Peyer's patch (tissue), 4 donors: ENCODE measurements at regions not wholly inside any gene's neighbourhood (a gene's known extent, or its start where the extent isn't known, plus 50 kb on each side); places are given as distances from the start of the nearest gene placed in this dataset.

Source experiments
- DNase-seq, 3 donors: peaks; one replicate each; pipeline ENCODE4 v3.0.0-alpha.2; 2017 to 2019
- H3K27ac ChIP-seq, 4 donors: fragments of 200-600 bp; sonication (generic); one replicate each; pipeline ENCODE4 v1.5.1; 2016 to 2019
- H3K27me3 ChIP-seq, 2 donors: fragments of 200-600 bp; sonication (generic); one replicate each; pipeline ENCODE4 v1.5.1; 2019
- H3K36me3 ChIP-seq, 3 donors: fragments of 200-600 bp; sonication (generic); one replicate each; pipeline ENCODE4 v1.5.1; 2016 to 2019
- H3K4me1 ChIP-seq, 4 donors: fragments of 200-600 bp; sonication (generic); one replicate each; pipeline ENCODE4 v1.5.1; 2016 to 2019
- H3K4me3 ChIP-seq, 4 donors: fragments of 200-600 bp; sonication (generic); 1 replicate in 3 of 4; 2 replicates in 1 of 4; pipeline ENCODE4 v1.5.1; 2016 to 2019; ENCODE audit warnings: mild to moderate bottlenecking in 1 of 4
- H3K9me3 ChIP-seq, 4 donors: fragments of 200-600 bp; sonication (generic); one replicate each; pipeline ENCODE4 v1.5.1; 2016 to 2019; ENCODE audit warnings: mild to moderate bottlenecking in 1 of 4
- POLR2A ChIP-seq, 2 donors: fragments of 450-650 bp; IDR thresholded peaks; one replicate each; pipeline ENCODE4 v1.5.1; 2017; ENCODE audit warnings: antibody characterized with exemption in 2 of 2, mild to moderate bottlenecking in 2 of 2, moderate library complexity in 2 of 2
- TF ChIP-seq, protein P1 (sequence below), 6 experiments: fragments of 450-650 bp in 4 of 6; fragments of 200-600 bp in 2 of 6; sonication (generic) in 1 of 6; IDR thresholded peaks; one replicate each; pipeline ENCODE4 v1.5.1; 2017 to 2019; ENCODE audit warnings: antibody characterized with exemption in 6 of 6, mild to moderate bottlenecking in 3 of 6, moderate library complexity in 1 of 6

- Histone ChIP-seq H3K36me3 (no peaks in the 10 kb centered on the region), H3K27me3 (no peaks in the 10 kb centered on the region), H3K4me3 (no peak overlapping the region), H3K4me1 (no peaks in the 10 kb centered on the region), H3K27ac (no peak overlapping the region), H3K9me3 (no peaks in the 10 kb centered on the region)
- no peak for DNase-seq
- no peak for TF ChIP-seq POLR2A (IDR thresholded peaks at IDR 0.05)
- TF ChIP-seq, protein P1, sequence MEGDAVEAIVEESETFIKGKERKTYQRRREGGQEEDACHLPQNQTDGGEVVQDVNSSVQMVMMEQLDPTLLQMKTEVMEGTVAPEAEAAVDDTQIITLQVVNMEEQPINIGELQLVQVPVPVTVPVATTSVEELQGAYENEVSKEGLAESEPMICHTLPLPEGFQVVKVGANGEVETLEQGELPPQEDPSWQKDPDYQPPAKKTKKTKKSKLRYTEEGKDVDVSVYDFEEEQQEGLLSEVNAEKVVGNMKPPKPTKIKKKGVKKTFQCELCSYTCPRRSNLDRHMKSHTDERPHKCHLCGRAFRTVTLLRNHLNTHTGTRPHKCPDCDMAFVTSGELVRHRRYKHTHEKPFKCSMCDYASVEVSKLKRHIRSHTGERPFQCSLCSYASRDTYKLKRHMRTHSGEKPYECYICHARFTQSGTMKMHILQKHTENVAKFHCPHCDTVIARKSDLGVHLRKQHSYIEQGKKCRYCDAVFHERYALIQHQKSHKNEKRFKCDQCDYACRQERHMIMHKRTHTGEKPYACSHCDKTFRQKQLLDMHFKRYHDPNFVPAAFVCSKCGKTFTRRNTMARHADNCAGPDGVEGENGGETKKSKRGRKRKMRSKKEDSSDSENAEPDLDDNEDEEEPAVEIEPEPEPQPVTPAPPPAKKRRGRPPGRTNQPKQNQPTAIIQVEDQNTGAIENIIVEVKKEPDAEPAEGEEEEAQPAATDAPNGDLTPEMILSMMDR (IDR thresholded peaks at IDR 0.05), result no peak
Observed at GRCh38 chr2:842151-842803, 108.4 kb upstream of the SNTG2 start.

DNA sequence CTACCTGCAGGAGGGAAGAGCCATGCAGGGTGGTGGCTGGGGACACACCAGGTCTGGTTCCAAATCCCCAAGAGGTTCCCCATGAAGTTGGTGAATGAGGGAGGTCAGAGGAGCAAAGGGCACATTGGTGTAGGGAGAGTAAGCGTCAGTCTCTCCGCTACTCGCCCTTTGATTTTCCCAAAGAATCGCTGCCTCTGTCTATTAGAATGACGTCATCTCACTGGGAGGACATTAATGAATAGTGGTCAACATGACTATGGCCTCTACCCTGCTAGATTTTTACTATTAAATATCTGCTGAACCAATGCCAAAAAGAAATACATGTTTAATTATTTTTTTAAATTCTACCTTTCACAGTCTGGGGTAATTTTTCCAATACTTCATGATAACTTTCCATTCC is 109.6 kb upstream of the SNTG2 start:
- DNase-seq, result no peak
- Histone ChIP-seq H3K36me3 (no peaks in the 10 kb centered on the region), H3K4me3 (no peak overlapping the region), H3K27ac (no peak overlapping the region), H3K4me1 (no peaks in the 10 kb centered on the region), H3K27me3 (no peaks in the 10 kb centered on the region), H3K9me3 (no peaks in the 10 kb centered on the region)
- no peak for TF ChIP-seq POLR2A (IDR thresholded peaks at IDR 0.05)
- TF ChIP-seq, protein P1 (IDR thresholded peaks at IDR 0.05), result no peak

DNA sequence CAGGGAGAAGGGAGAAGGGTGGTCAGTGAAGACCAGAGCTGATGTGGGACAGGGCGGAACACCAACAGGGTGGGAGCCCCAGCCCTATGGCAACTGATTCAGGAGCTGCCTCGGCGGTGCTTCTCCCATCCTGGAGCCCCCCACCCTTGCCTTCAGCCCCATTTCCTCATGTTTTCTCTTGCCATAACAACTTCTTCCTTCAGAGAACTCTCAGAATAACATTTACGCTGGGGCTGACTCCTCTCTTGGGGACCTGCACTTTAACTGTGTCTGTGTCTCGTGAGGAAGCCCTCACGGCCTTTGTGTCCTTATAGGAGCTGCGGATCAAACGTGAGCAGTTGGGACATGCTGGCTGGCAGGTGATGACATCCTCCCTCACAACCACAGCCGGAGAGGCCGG is 116.4 kb upstream of the SNTG2 start:
- H3K27ac ChIP-seq, result no peak overlapping the region
- no peaks in the 10 kb centered on the region for H3K36me3 ChIP-seq
- H3K4me3 ChIP-seq, result no peak overlapping the region
- no peaks in the 10 kb centered on the region for H3K9me3 ChIP-seq
- H3K4me1 ChIP-seq, result no peaks in the 10 kb centered on the region
- no peaks in the 10 kb centered on the region for H3K27me3 ChIP-seq
- TF ChIP-seq, protein P1 (IDR thresholded peaks at IDR 0.05), result no peak
- no peak for TF ChIP-seq POLR2A (IDR thresholded peaks at IDR 0.05)
- DNase-seq, result no peak

GRCh38 chr2:833180-833579 is 117.5 kb upstream of the SNTG2 start:
- no peak for TF ChIP-seq POLR2A (IDR thresholded peaks at IDR 0.05)
- TF ChIP-seq, protein P1 (IDR thresholded peaks at IDR 0.05), result no peak

GRCh38 chr2:832635-833034 is 118.0 kb upstream of the SNTG2 start:
- no peak overlapping the region for H3K4me3 ChIP-seq
- no peaks in the 10 kb centered on the region for H3K36me3 ChIP-seq
- no peak for TF ChIP-seq POLR2A (IDR thresholded peaks at IDR 0.05)
- TF ChIP-seq, protein P1 (IDR thresholded peaks at IDR 0.05), result no peak
- DNase-seq, result no peak
- no peak overlapping the region for H3K27ac ChIP-seq
- H3K9me3 ChIP-seq, result no peaks in the 10 kb centered on the region
- H3K27me3 ChIP-seq, result no peaks in the 10 kb centered on the region
- no peaks in the 10 kb centered on the region for H3K4me1 ChIP-seq

More at GRCh38 chr2:833180-833579, 117.5 kb upstream of the SNTG2 start:
- no peaks in the 10 kb centered on the region for H3K36me3 ChIP-seq
- DNase-seq, result no peak
- no peaks in the 10 kb centered on the region for H3K27me3 ChIP-seq
- no peak overlapping the region for H3K4me3 ChIP-seq
- H3K4me1 ChIP-seq, result no peaks in the 10 kb centered on the region
- H3K27ac ChIP-seq, result no peak overlapping the region
- H3K9me3 ChIP-seq, result no peaks in the 10 kb centered on the region

GRCh38 chr2:831622-832021 is 119.0 kb upstream of the SNTG2 start:
- no peak for DNase-seq
- Histone ChIP-seq H3K4me3 (no peak overlapping the region), H3K36me3 (no peaks in the 10 kb centered on the region), H3K27me3 (no peaks in the 10 kb centered on the region), H3K9me3 (no peaks in the 10 kb centered on the region), H3K4me1 (no peaks in the 10 kb centered on the region), H3K27ac (no peak overlapping the region)
- TF ChIP-seq POLR2A (IDR thresholded peaks at IDR 0.05), result no peak
- TF ChIP-seq, protein P1 (IDR thresholded peaks at IDR 0.05), result no peak
